ENCODE measurements at regions not wholly inside any gene's neighbourhood (a gene's known extent, or its start where the extent isn't known, plus 50 kb on each side); places are given as distances from the start of the nearest gene placed in this dataset.

DNA sequence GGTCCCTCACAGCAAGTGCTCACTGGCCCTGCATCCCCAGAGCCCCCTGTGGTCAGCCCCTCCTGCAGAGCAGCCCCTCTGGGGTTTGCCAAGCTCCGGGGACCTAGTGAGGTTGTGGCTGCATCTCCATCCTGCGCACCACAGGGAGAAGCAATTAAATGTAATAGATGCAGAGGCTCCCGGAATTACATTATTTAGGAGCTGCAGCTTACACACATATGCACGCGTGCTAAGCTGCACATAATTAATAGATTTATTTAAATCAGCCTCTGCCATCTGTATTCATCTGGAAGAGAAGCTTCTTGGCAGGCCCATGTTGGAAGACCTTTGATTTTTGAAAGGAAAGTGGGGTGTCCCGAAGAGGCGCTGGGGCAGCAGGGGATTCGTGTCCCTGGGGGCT lies 1271.5 kb downstream of the BRD1 start:
- TF ChIP-seq, protein P1, sequence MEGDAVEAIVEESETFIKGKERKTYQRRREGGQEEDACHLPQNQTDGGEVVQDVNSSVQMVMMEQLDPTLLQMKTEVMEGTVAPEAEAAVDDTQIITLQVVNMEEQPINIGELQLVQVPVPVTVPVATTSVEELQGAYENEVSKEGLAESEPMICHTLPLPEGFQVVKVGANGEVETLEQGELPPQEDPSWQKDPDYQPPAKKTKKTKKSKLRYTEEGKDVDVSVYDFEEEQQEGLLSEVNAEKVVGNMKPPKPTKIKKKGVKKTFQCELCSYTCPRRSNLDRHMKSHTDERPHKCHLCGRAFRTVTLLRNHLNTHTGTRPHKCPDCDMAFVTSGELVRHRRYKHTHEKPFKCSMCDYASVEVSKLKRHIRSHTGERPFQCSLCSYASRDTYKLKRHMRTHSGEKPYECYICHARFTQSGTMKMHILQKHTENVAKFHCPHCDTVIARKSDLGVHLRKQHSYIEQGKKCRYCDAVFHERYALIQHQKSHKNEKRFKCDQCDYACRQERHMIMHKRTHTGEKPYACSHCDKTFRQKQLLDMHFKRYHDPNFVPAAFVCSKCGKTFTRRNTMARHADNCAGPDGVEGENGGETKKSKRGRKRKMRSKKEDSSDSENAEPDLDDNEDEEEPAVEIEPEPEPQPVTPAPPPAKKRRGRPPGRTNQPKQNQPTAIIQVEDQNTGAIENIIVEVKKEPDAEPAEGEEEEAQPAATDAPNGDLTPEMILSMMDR (IDR thresholded peaks at IDR 0.05; ENCODE audit: extremely low read depth, missing control alignments) = no peak

GRCh38 chr22:48555606-48556005 lies 1272.1 kb downstream of the BRD1 start:
- DNase-seq (ENCODE audit: low spot score) = no peak
- TF ChIP-seq, protein P1 (IDR thresholded peaks at IDR 0.05; ENCODE audit: extremely low read depth, missing control alignments) = no peak

More for the DNA sequence above, 1271.5 kb downstream of the BRD1 start:
- DNase-seq (ENCODE audit: low spot score) = no peak

GRCh38 chr22:48554893-48555572 lies 1272.6 kb downstream of the BRD1 start:
- TF ChIP-seq, protein P1 (IDR thresholded peaks at IDR 0.05; ENCODE audit: extremely low read depth, missing control alignments) = no peak
- no peak for DNase-seq (ENCODE audit: low spot score)

DNA sequence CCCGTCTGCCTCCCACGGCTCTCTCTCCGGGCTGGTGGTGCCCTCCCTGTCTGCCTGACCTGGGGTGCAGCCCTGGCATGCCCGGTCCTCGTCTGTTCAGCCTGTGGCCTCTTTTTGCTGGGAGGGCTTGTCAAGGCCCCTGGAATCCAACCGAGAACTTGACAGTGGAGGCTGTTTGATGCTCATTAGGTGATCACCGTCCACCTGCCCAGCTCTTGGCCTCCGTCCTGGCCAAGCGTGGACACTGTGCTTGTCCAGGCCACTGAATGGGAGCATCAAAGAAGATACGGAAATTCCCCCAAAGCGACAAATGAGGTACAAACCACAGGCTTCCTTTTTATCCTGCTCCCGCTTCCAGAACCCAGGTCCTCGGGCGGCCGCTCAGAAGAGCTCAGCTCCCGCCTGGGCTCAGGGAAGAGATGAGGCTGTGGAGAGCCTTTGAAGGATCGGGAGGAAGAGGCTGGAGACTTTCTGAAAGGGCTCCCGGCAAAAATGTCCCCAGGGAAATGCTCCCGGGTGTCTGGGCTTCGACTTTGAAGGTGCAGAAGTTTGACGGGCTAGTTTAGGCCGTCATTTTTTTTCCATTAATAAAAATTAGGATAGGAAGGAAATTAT lies 1273.9 kb downstream of the BRD1 start:
- DNase-seq (ENCODE audit: low spot score) = no peak
- TF ChIP-seq, protein P1 (IDR thresholded peaks at IDR 0.05; ENCODE audit: extremely low read depth, missing control alignments) = no peak

DNA sequence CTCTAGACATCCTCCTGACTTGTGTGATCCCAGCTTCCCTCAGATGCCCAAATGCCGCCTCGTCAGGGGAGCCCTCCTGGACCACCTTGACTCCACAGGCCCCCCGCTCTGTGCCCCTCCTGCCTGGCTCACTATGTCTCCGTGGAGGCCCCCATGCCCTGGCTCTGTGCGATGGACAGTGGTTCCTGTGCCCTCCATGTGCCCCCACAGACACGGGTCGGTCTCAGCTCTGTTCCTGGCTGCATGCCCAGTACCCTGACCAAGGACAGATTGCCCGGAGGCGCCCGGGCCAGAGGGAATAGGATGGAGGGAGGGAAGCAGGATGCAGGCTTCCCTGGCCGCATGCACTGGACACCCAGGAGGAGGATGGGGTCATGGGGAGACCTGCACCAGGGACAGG lies 1274.6 kb downstream of the BRD1 start:
- TF ChIP-seq, protein P1 (IDR thresholded peaks at IDR 0.05; ENCODE audit: extremely low read depth, missing control alignments) = no peak

DNA sequence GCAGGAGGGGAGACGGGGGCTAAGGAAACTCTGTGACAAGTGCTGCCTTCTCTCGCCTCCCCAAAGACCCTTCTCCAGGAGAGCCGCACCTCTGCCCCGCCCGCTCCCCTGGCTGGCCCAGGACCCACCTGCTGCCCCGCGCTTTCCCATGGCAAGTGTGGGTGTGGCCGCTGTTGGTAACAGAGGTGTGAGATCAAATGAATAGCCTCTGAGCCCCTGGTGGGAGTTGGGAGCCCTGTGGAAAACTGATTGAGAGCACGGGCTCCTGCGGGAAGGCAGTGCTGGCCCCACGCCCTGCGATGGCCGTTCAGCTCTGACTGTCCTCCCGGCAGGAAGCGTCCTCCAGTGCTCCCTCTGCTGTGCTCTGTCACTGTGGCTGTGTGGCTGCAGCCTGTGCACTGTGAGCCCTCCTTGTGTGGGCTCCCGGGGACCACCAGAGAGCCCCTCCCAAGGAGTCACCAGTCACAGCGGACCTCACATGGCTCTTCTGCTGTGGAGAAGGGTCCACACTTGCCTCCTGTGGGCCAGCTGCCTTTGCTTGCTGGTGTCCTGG lies 1275.9 kb downstream of the BRD1 start:
- TF ChIP-seq, protein P1 (IDR thresholded peaks at IDR 0.05; ENCODE audit: extremely low read depth, missing control alignments) = no peak
- DNase-seq (ENCODE audit: low spot score) = no peak

More for the DNA sequence above, 1274.6 kb downstream of the BRD1 start:
- DNase-seq (ENCODE audit: low spot score) = no peak

DNA sequence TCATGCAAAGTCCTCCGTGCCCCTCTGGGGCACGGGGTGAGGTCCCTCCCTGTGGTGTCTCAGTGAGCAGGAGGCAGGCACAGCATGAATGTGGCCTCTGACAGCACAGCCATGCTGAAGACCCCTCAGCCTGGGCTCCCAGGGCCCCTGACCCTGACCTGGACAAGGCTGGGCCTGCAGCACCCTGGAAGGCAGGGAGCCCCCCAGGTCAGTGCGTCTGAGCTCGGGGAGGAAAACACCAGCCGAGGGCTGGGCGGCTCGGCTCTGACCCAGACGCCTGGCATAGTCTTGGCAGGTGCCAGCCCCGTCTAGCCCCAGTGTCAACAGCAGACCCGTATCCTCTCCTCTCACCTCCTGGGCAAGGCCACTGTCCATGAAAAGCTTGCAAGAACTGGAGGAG lies 1276.6 kb downstream of the BRD1 start:
- TF ChIP-seq, protein P1 (IDR thresholded peaks at IDR 0.05; ENCODE audit: extremely low read depth, missing control alignments) = no peak
- no peak for DNase-seq (ENCODE audit: low spot score)

Data from GM20000 (cell line).